Skin epidermis (tissue), 12 donors: ENCODE measurements at regions not wholly inside any gene's neighbourhood (a gene's known extent, or its start where the extent isn't known, plus 50 kb on each side); places are given as distances from the start of the nearest gene placed in this dataset.
"Not testable (repeated sequence)": the region's sequence is repeated elsewhere in the genome, so short reads cannot be mapped to it uniquely, and the experiment has no call there.

Experiments used
- H3K27ac ChIP-seq, 21 experiments: fragments of 200-600 bp; sonication (generic) in 11 of 21; one replicate each; pipeline ENCODE4 v1.5.0; 2020; ENCODE audit warnings: mild to moderate bottlenecking in 3 of 21, inconsistent platforms in 2 of 21, moderate library complexity in 2 of 21
- H3K4me3 ChIP-seq, 7 experiments: fragments of 200-600 bp; sonication (generic) in 2 of 7; one replicate each; pipeline ENCODE4 v1.5.0; 2020; ENCODE audit warnings: inconsistent platforms in 2 of 7, mild to moderate bottlenecking in 2 of 7, moderate library complexity in 1 of 7

DNA sequence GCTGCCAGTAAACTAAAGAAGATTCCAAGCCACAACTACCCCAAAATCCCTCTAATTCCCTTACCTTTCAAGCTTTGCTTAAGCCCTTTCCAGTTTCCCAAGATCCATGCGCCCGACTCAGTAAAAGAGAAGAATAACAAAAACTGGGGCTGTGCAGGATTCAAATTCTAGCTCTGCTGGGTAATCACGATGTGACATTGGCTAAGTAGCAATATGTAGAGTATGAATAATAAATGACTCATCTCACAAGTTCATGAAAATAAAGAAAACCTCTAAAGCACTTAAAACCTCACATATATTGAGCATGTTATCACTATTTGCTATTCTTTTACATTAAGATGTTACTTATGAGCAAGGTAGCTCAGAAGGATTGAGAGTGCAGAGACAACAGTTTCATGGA is 522.2 kb upstream of the ZNF717 start:
- no peak overlapping the region for H3K4me3 ChIP-seq
- H3K27ac ChIP-seq, result peak overlapping the region in 4 of 21 experiments; percentile 2 to 60 (median 11)

DNA sequence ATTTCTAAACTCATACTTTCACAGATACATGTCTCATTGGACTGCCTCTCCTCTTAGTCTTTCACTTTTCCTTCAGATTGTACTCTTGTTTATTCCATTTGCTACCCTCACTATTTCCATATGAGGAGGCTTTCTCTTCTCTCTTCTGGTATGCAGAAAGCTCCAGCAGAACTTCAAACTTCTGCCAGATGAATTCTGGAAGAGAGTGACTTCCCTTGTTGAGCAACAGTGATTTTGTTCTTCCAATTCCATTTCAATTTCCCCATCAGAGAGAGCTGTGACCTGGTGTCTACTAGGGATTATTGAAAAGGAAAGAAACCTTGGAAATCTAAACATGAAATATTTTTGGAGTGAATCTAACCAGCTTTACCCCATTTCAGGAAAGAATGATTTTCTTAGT is 523.2 kb upstream of the ZNF717 start:
- no peak overlapping the region for H3K4me3 ChIP-seq
- H3K27ac ChIP-seq, result peak overlapping the region in 5 of 21 experiments; percentile 14 to 72 (median 60)

DNA sequence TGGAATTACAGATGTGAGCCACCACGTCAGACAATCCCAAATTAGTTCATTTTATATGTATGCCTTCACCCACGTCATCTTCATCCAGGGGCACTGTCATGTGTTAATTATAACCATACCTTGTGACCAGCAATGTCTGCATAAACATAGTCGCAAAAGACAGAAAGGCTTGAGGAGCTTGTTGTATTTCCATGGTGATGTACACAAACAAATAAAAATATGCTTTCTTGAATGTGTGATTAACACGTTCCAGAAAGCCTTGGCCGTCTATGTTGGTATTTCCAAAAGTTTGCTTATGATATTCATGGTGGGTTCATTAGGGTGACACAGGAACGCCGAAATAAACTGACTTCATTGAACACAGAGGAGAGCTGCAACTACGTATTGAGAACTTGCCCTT is 524.7 kb upstream of the ZNF717 start:
- peak overlapping the region in 13 of 21 experiments; percentile 14 to 84 (median 58) for H3K27ac ChIP-seq
- peak overlapping the region in 1 of 7 experiments; percentile 38 for H3K4me3 ChIP-seq

DNA sequence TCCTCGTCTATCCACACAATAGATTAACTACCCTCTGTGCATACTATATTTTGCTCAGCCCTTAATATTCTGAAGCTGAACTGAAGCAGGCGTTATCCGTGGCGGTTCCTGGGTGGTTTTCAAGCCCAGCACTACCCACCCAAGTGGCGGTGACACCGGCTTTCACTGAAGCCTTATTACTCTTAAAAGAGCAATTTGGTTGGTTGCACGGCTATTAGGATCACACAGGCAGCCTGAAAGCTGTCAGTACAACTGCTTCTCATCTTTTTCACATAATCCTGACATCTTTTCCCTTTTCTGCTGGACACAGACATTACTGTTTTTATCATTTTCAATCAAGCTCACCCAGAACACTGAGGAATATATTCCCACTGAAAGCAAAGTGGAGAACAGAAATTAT is 525.3 kb upstream of the ZNF717 start:
- Histone ChIP-seq H3K27ac (peak overlapping the region in 12 of 21 experiments; percentile 5 to 84 (median 60)), H3K4me3 (peak overlapping the region in 1 of 7 experiments; percentile 38)

DNA sequence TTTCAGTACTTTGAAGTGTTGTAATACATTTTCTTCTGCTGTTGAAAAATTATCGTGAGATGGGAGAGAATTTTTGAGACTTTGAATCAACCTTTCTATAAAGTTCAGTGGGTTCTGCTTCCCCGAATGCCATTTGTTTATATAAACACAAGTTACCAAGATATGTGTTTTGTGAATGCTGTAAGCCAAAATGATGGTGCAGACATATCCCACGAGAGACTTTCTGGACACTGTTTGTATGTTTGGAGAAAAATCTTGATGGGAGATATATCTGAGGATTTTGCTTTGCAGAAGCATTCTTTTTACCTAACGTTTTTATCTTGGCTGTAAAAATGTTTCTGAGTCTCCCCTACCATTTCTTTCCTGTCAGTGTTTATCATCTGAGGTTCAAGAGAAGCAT is 526.6 kb upstream of the ZNF717 start:
- peak overlapping the region in 1 of 7 experiments; percentile 38 for H3K4me3 ChIP-seq
- H3K27ac ChIP-seq, result peak overlapping the region in 7 of 21 experiments; percentile 1 to 84 (median 75)

DNA sequence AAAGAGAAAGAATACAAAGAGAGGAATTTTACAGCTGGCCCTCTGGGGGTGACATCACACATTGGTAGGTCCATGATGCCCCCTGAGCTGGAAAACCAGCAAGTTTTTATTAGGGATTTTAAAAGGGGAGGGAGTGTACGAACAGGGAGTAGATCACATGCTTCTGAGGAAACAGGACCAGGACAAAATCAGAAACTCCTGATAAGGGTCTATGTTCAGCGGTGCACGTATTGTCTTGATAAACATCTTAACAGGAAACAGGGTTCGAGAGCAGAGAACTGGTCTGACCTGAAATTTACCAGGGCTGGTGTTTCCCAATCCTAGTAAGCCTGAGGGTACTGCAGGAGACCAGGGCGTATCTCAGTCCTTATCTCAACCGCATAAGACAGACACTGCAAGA is 530.6 kb upstream of the ZNF717 start:
- not testable (repeated sequence) for H3K4me3 ChIP-seq, H3K27ac ChIP-seq

DNA sequence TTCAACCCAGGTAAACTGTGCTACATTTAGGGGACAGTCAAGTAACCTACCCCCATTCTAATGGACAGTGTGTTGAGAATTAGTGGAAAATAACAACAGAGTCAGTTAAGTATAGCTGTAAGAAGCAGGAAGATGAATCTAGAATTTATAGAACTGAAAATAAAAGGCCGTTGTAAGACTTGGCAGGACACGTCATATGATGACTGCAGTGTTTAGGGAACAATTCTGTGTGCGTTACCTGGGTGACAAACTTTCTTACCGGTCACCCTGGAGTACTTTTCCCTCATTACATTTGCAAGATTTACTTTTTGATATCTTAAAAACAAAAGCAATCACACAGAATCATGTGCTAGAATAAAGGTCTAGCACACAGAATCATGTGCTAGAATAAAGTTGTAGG is 536.3 kb upstream of the ZNF717 start:
- Histone ChIP-seq H3K4me3 (no peak overlapping the region), H3K27ac (no peak overlapping the region)

DNA sequence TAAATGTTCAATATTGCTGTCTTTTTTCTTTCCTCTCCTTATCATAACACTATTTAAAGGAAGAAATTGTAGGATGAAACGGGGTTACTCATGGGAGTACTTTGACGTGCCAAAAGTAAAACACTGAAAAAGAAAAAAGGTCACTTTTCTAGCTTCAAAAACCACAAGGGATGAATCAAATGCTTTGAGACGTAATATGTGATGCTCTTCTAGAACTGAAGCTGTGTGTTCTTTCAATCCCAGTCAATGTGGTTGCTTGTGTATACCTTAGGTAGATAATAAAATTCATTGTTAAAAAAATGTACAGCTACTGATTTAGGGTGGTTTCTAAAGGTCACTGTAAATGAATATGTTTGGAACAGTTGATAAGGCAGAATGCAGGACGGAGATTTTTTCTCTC is 538.8 kb upstream of the ZNF717 start:
- H3K4me3 ChIP-seq, result no peak overlapping the region
- no peak overlapping the region for H3K27ac ChIP-seq

DNA sequence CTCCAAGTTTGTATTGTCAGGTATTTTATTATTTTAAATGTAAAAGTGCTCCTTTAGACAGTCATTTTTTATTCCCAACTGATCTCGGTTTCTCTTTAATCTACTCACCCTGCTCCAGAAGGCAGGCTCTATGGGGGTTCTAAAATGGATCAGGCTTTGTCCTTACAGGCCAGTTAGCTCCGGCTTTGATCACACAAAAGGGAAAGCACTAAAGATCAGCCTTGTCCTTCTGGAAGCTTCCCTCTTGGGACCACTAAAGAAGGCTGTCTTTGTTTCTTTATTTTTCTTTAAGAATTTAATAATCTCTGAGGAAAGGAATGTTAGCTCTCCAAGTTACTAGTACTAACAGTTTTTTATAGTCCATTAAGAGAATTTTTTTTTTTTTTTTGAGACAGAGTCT is 560.5 kb upstream of the ZNF717 start:
- no peak overlapping the region for H3K4me3 ChIP-seq
- peak overlapping the region in 2 of 21 experiments; percentile 1 to 63 for H3K27ac ChIP-seq

DNA sequence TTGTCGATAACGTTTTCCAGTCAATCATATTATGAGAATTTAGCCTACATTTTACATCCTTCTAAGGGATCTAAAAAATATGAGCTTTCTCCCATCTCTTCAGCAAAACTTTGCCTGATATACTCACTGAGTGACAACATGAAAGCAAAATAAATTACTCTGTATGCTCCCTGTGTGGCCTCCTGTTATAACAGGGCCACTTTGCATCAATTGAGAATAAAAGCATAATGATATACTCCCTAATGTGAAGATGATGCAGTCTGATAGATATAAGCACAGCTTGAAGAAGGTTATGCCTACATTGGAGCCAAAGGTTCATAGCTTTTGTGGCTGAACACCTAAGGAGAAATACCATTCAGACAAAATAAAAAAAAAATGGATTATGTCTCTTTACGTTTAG is 561.3 kb upstream of the ZNF717 start:
- no peak overlapping the region for H3K4me3 ChIP-seq
- H3K27ac ChIP-seq, result peak overlapping the region in 1 of 21 experiments; percentile 43

DNA sequence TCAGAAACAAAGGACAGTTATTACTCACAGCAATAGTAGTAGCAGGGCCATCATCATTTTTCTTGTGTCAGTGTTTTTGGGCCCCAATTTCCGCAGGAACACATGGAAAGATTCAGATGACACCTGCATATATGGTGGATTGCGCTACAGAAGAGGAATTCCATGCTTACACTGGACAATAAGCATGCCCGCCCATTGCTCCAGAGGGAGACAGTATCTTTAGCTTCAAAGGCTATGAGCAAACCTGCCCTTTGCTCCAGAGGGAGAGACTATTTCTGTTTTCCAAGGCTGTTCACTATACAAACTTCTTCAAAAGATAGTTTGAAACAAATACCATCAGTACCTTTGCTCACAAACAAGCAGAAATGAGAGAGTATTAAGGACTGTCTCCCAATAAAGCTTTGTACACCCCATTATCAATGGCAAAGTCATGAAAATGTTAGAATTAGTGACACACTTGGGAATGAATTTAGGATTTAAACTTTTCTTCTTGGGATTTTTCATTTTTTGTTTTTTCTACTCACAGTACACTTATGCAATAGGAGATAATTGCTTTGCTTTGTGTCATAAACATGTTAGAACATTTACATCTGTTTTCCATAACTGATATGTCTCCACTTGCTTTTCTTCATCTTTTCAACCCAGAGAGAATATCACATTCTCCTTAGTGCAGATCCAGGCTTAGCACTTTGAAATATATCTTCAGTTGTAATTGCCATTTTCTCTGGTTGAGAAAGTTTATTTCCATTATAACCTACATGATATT is 564.5 kb upstream of the ZNF717 start:
- H3K27ac ChIP-seq, result peak overlapping the region in 2 of 21 experiments; percentile 13 to 25
- H3K4me3 ChIP-seq, result no peak overlapping the region

DNA sequence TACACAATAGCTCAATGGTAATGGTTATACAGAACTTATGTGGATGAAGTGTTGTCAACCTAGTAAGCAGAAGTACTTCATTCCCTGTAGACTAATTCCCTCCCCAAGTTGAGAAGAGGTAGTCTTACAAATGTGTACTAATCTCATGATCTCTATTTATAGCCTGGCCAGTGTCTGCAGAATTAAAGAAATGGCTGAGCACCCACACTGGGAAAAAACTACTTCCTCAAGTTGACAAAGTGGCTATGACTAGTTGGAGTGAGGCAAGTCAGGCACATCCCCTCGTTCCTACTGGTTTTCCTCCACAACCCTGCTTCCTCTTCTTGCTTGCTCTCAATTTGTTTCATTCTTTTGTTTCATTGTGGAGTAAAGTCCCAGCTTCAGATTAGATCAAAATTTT is 566.7 kb upstream of the ZNF717 start:
- Histone ChIP-seq H3K27ac (peak overlapping the region in 1 of 21 experiments; percentile 1), H3K4me3 (no peak overlapping the region)

DNA sequence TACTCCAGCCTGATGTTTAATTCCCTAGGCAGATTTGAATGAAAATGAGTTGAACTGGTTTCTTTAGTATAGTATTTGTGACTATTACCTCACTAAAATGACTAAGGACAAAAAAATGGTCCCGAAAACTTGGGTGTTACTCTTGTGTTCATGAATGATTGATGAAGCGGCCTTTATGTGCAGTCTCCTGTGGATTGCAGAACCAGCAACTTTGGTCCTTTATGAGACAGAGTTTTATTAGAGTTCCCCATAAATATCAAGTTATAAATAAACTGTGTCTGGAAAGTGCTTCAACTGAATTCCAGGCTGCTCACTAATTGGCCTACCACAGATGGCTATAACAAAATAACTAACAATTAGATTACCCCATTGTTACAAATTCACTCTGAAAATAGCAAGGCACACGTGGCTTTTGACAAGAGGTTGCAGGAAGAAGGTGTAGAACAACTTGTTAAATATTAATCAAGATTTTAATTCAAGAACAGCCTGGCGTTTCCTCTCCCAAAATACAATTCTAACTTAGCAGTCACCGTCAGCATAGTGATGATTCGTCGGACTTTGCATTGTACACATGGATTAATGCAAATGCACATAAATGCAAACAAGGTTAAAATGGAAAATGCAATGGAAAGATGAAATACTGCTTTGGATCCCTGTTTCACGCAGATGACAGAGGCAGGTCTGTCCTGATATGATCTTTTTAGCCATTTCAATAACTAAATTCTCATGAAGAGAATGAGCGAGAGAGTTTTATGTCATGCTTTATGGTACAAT is 567.3 kb upstream of the ZNF717 start:
- Histone ChIP-seq H3K27ac (no peak overlapping the region), H3K4me3 (no peak overlapping the region)

DNA sequence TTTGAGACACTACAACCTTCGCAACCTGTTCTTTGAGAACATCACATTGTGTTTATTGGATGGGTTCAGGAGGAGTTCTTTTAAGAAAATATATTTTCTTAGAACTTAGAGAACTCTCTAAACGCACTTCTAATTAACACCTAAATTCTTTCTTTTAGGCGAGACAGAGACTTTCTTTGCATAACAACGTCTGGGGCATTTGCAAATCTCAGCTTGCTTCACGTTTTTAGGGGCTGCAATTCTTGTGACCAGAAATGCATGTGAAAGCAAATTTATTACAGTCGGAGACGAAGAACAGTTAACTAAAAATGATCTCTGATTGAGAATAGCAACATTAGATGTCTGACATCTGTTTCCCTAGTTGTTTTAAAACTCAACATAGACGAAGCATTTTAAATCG is 568.3 kb upstream of the ZNF717 start:
- H3K4me3 ChIP-seq, result no peak overlapping the region
- H3K27ac ChIP-seq, result no peak overlapping the region

DNA sequence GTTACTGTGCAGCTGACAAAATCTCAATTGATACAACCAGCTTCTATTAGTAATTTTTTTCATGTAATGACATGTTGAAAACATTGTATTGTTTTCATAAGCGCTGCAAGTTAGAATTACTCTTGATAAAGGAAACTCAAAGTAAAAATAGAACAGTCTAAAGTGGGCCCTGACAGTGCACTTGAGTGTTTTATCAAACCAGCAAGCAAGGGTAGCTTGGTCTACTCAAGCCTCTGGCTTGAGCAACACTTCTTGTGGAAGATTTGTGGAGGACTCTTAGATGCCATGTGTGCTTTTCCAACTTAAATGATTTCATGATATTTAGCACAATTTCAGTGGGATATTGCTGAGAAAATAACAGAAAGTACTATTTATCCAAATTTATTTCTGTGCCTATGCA is 575.7 kb upstream of the ZNF717 start:
- no peak overlapping the region for H3K27ac ChIP-seq
- no peak overlapping the region for H3K4me3 ChIP-seq

DNA sequence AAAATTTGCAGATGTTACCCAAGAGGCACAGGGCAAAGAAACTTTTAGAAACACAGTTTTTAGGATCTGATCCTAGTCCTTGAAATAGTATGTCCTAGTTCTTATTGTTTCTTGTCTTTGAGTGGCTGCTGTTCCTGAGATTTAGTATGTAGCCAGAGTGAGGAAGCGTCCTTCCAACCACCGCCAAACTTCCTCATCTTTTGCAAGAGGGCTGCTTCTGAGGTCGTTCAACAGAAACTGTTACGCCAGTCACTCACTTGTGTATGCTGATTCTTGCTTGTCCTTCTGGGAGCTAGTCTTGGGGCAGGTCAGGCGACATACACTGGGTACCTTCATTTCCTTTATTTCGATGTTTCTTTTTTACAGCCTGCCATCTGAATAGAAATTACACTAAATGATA is 577.3 kb upstream of the ZNF717 start:
- Histone ChIP-seq H3K27ac (no peak overlapping the region), H3K4me3 (no peak overlapping the region)

DNA sequence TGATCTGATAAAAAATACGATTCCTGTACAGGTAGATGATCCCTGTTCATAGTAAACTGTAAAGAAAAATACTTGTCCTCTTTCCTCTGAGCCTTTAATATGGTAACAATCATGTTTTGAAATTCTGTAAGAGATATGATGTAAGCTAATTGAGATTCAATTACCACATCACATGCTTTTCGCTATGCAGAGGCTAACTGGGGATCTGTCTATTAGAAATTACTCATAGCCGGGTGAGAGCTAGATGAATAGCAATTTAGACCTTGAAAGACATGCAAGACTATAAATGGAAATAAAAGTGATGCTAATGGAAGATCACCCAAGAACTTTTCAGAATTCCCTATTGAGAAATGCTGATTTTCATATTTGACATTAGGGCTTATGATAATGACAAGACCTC is 579.9 kb upstream of the ZNF717 start:
- no peak overlapping the region for H3K4me3 ChIP-seq
- H3K27ac ChIP-seq, result no peak overlapping the region

DNA sequence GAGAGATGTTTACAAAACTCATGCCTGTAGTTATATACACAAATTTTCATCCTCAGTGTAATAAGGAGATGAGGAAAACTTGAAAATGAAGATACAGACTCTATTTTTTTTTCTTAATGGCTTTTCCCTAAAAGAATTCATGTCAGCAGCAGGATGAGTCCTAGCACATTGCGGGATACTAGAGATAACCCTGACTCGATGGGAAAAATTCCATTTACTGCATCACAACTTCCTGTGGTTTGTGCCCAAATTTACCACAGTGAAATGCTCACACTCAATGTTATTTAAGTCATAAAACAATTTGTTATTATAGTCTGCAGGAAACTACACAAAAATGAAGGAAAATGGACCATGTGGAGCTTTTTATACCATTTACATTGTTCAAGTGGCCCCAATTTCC is 581.9 kb upstream of the ZNF717 start:
- H3K4me3 ChIP-seq, result no peak overlapping the region
- no peak overlapping the region for H3K27ac ChIP-seq

DNA sequence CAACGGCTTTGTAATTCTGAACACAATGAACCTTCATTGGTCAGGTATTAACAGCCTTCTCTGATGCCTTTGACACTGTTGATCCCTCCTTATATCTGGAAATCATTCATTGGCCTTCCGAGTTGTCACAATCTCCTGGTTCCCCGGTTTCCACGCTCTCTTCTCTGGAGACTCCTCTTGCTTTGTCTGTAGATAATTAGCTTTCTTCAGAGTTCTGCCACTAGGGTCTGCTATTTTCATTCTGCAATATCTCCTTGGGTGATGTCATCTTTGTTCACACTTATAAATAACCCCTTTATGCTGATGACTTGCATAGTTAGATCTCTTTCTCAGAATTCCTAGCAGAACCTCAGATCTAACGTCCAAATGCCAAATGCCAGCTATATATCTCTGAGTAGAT is 583.8 kb upstream of the ZNF717 start:
- no peak overlapping the region for H3K27ac ChIP-seq
- H3K4me3 ChIP-seq, result no peak overlapping the region

DNA sequence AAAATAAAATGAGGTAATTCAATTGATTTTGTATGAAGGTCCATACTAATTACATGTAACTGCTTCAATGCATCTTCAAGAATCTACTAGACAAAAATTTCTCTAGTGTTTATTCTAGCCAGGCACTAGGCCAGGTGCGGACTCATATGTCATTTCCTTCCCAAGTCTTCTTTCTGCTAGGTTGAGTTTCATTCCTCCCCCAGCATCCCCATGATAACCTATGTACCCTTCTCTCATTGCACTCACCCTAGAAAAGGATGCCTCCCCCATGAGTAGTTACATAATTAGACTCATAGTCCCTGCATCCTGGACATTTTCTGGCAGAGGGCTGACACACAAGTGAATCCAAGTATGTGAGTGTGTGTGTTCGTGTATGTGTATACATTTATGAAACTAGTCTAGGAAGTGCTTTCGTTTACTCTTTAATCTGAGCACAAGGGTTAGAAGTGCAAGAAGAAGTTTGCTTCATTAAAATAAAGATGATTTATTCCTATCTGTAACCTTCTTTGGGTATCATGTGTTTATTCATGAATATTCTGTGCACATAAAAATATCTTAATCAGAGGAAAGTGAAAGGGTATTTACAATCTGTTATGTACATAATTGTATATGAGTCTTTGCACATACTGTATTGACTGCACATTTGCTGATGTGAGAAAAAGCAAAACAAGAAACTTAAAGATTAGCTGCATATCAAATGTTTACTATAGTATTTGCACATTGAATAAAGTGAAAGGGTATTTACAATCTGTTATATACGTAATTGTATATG is 585.6 kb upstream of the ZNF717 start:
- no peak overlapping the region for H3K27ac ChIP-seq
- H3K4me3 ChIP-seq, result no peak overlapping the region
